Heart left ventricle (tissue), 13 donors: ENCODE measurements at regions not wholly inside any gene's neighbourhood (a gene's known extent, or its start where the extent isn't known, plus 50 kb on each side); places are given as distances from the start of the nearest gene placed in this dataset.
"Not testable (repeated sequence)": the region's sequence is repeated elsewhere in the genome, so short reads cannot be mapped to it uniquely, and the experiment has no call there.

Experiments
- POLR2A ChIP-seq, 2 donors: fragments of 450-650 bp; IDR thresholded peaks; one replicate each; pipeline ENCODE4 v1.6.1; 2017; ENCODE audit warnings: antibody characterized with exemption in 2 of 2, mild to moderate bottlenecking in 2 of 2, moderate library complexity in 2 of 2
- TF ChIP-seq, protein P1 (sequence below), 12 donors: fragments of 200-600 bp; sonication (generic) in 4 of 12; IDR thresholded peaks; one replicate each; pipeline versions ENCODE4 v1.5.0 to v1.8.0; 2018 to 2022; ENCODE audit warnings: antibody characterized with exemption in 12 of 12, mild to moderate bottlenecking in 5 of 12
- donor health status: ischemic (EF 13 %, LVEDD 7.1; RV severe dilation, severe dysfunction).
- donor health status: DM: no; HTN: yes; CAD: no.
- donor health status: DM: no; HTN: no; CAD: no.
- donor health status: ischemic (EF 25% LVEDD 6.9; RV normal size, moderate dysfunction).
- donor health status: ischemic (EF 25% LVEDD 5.7; RV mildly dilated, moderate dysfunction).
- donor health status: ischemic (EF 35%, LVEDD 5.7; RV mildly dilated, moderate dysfunction).
- donor health status: nonischemic (EF 11% LVEDD 7.7; RV severe dilation, severe dysfunction).
- donor health status: DM: yes; HTN: yes; CAD: no.
- donor health status: PGD.
- donor health status: ischemic (EF 29% LVEDD 5.4; RV normal size, mild dysfunction).
- donor health status: nonischemic (EF 23%, LVEDD 6.1; RV moderate dilation, normal function).

DNA sequence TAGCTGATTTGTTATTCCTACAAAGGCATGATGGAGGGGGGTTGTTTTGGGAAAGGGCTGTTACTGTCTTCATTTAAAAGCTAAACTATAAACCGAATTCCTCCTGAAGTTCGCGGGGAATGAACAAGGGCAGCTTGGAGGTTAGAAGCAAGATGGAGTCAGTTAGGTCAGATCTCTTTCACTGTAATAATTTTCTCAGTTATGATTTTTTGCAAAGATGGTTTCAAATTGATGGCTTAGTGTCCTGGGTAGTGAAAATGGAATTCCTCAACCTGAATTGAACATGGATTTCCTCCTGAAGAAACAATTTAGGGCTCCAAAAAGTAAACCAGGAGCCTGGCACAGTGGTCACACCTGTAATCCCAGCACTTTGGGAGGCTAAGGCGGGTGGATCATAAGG, 96.6 kb upstream of the SNRPN start:
- TF ChIP-seq, protein P1, sequence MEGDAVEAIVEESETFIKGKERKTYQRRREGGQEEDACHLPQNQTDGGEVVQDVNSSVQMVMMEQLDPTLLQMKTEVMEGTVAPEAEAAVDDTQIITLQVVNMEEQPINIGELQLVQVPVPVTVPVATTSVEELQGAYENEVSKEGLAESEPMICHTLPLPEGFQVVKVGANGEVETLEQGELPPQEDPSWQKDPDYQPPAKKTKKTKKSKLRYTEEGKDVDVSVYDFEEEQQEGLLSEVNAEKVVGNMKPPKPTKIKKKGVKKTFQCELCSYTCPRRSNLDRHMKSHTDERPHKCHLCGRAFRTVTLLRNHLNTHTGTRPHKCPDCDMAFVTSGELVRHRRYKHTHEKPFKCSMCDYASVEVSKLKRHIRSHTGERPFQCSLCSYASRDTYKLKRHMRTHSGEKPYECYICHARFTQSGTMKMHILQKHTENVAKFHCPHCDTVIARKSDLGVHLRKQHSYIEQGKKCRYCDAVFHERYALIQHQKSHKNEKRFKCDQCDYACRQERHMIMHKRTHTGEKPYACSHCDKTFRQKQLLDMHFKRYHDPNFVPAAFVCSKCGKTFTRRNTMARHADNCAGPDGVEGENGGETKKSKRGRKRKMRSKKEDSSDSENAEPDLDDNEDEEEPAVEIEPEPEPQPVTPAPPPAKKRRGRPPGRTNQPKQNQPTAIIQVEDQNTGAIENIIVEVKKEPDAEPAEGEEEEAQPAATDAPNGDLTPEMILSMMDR (IDR thresholded peaks at IDR 0.05): not testable (repeated sequence)
- not testable (repeated sequence) for TF ChIP-seq POLR2A (IDR thresholded peaks at IDR 0.05)
